Vagina (tissue), 2 donors: ENCODE measurements at regions not wholly inside any gene's neighbourhood (a gene's known extent, or its start where the extent isn't known, plus 50 kb on each side); places are given as distances from the start of the nearest gene placed in this dataset.
"Not testable (repeated sequence)": the region's sequence is repeated elsewhere in the genome, so short reads cannot be mapped to it uniquely, and the experiment has no call there.

Experiments
- POLR2AphosphoS5 ChIP-seq, 2 donors: sonication (generic); formaldehyde crosslinking; IDR thresholded peaks; one replicate each; pipeline ENCODE4 v1.9.0; 2017; ENCODE audit warnings: antibody characterized with exemption in 2 of 2, mild to moderate bottlenecking in 2 of 2, low read depth in 1 of 2; ENCODE audit not compliant: insufficient read depth in 1 of 2
- TF ChIP-seq, protein P1 (sequence below), 3 experiments: fragments of 450-650 bp in 2 of 3; fragments of 200-600 bp in 1 of 3; sonication (generic) in 1 of 3; IDR thresholded peaks; one replicate each; pipeline ENCODE4 v1.5.1; 2017 to 2019; ENCODE audit warnings: antibody characterized with exemption in 3 of 3, mild to moderate bottlenecking in 2 of 3, moderate library complexity in 2 of 3

DNA sequence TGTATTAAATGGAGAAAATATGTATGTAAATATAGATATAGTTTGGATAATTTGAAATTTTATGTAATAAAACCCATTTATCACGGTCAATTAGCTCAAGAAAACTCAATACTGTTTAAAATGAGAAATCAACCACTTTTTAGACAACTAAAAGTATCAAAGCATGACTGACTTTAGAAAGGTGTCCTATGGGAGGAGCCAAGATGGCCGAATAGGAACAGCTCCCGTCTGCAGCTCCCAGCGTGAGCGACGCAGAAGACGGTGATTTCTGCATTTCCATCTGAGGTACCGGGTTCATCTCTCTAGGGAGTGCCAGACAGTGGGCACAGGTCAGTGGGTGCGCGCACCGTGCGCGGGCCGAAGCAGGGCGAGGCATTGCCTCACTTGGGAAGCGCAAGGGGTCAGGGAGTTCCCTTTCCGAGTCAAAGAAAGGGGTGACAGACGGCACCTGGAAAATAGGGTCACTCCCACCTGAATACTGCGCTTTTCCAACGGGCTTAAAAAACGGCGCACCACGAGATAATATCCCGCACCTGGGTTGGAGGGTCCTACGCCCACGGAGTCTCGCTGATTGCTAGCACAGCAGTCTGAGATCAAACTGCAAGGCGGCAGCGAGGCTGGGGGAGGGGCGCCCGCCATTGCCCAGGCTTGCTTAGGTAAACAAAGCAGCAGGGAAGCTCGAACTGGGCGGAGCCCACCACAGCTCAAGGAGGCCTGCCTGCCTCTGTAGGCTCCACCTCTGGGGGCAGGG is 182.8 kb upstream of the NECTIN3 start:
- TF ChIP-seq, protein P1, sequence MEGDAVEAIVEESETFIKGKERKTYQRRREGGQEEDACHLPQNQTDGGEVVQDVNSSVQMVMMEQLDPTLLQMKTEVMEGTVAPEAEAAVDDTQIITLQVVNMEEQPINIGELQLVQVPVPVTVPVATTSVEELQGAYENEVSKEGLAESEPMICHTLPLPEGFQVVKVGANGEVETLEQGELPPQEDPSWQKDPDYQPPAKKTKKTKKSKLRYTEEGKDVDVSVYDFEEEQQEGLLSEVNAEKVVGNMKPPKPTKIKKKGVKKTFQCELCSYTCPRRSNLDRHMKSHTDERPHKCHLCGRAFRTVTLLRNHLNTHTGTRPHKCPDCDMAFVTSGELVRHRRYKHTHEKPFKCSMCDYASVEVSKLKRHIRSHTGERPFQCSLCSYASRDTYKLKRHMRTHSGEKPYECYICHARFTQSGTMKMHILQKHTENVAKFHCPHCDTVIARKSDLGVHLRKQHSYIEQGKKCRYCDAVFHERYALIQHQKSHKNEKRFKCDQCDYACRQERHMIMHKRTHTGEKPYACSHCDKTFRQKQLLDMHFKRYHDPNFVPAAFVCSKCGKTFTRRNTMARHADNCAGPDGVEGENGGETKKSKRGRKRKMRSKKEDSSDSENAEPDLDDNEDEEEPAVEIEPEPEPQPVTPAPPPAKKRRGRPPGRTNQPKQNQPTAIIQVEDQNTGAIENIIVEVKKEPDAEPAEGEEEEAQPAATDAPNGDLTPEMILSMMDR (IDR thresholded peaks at IDR 0.05) = not testable (repeated sequence)
- not testable (repeated sequence) for TF ChIP-seq POLR2AphosphoS5 (IDR thresholded peaks at IDR 0.05; ENCODE audit: insufficient read depth in 1 of 2, low read depth in 1 of 2)
